SK-N-SH treated with all-trans-retinoic acid at 6 μM for 48 hours (cell line): ENCODE measurements at regions not wholly inside any gene's neighbourhood (a gene's known extent, or its start where the extent isn't known, plus 50 kb on each side); places are given as distances from the start of the nearest gene placed in this dataset.

ENCODE experiments used
- ATAC-seq: fragments of 200-7000 bp; cut with Tn5 transposase; 3 replicates; pipeline ENCODE4 v1.9.1; 2020; ENCODE audit warnings: mild to moderate bottlenecking, moderate library complexity
- ARNTL ChIP-seq: fragments of 450-650 bp; formaldehyde crosslinking; IDR thresholded peaks from 2 replicates; pipeline ENCODE4 v1.5.0; 2020; ENCODE audit warnings: low read depth, mild to moderate bottlenecking, moderate library complexity, borderline replicate concordance
- CREB5 ChIP-seq: fragments of 250-450 bp; sonication (Bioruptor Pico); IDR thresholded peaks from 2 replicates; pipeline ENCODE4 v1.5.1; 2020; ENCODE audit warnings: low read depth, mild to moderate bottlenecking, moderate library complexity
- CSDC2 ChIP-seq: fragments of 250-450 bp; sonication (Bioruptor Pico); IDR thresholded peaks from 2 replicates; pipeline ENCODE4 v1.5.0; 2020; ENCODE audit warnings: mild to moderate bottlenecking, moderate library complexity
- CSRNP3 ChIP-seq: fragments of 250-450 bp; sonication (Bioruptor Pico); IDR thresholded peaks from 2 replicates; pipeline ENCODE4 v1.5.1; 2021; ENCODE audit warnings: mild to moderate bottlenecking, moderate library complexity
- ESRRG ChIP-seq: fragments of 250-450 bp; sonication (Bioruptor Pico); IDR thresholded peaks from 2 replicates; pipeline ENCODE4 v1.6.1; 2021; ENCODE audit warnings: mild to moderate bottlenecking
- GLIS3 ChIP-seq: fragments of 250-450 bp; sonication (Bioruptor Pico); IDR thresholded peaks from 2 replicates; pipeline ENCODE4 v1.5.0; 2020; ENCODE audit warnings: mild to moderate bottlenecking, moderate library complexity
- ISL1 ChIP-seq: fragments of 250-450 bp; sonication (Bioruptor Pico); IDR thresholded peaks from 2 replicates; pipeline ENCODE4 v2.1.2; 2022; ENCODE audit warnings: mild to moderate bottlenecking, moderate library complexity
- OSR1 ChIP-seq: fragments of 250-450 bp; sonication (Bioruptor Pico); IDR thresholded peaks from 2 replicates; pipeline ENCODE4 v1.8.0; 2022; ENCODE audit warnings: moderate library complexity, mild to moderate bottlenecking, inconsistent platforms
- PATZ1 ChIP-seq: fragments of 250-450 bp; sonication (Bioruptor Pico); IDR thresholded peaks from 2 replicates; pipeline ENCODE4 v1.8.0; 2020; ENCODE audit warnings: mild to moderate bottlenecking, moderate library complexity, borderline replicate concordance
- POU6F1 ChIP-seq: fragments of 250-450 bp; sonication (Bioruptor Pico); IDR thresholded peaks from 2 replicates; pipeline ENCODE4 v1.8.0; 2021; ENCODE audit warnings: low read depth, mild to moderate bottlenecking, moderate library complexity, borderline replicate concordance
- PPARA ChIP-seq: fragments of 250-450 bp; sonication (Bioruptor Pico); IDR thresholded peaks from 2 replicates; pipeline ENCODE4 v1.5.0; 2020; ENCODE audit warnings: mild to moderate bottlenecking, borderline replicate concordance
- RARB ChIP-seq: fragments of 250-450 bp; sonication (Bioruptor Pico); IDR thresholded peaks from 2 replicates; pipeline ENCODE4 v1.8.0; 2021; ENCODE audit warnings: mild to moderate bottlenecking, moderate library complexity
- SNAI2 ChIP-seq: fragments of 250-450 bp; sonication (Bioruptor Pico); IDR thresholded peaks from 2 replicates; pipeline ENCODE4 v1.5.0; 2020; ENCODE audit warnings: mild to moderate bottlenecking, moderate library complexity
- TOX ChIP-seq: fragments of 250-450 bp; sonication (Bioruptor Pico); IDR thresholded peaks from 2 replicates; pipeline ENCODE4 v1.8.0; 2021; ENCODE audit warnings: mild to moderate bottlenecking, moderate library complexity, borderline replicate concordance
- TSHZ2 ChIP-seq: fragments of 250-450 bp; sonication (Bioruptor Pico); IDR thresholded peaks from 2 replicates; pipeline ENCODE4 v1.5.0; 2020; ENCODE audit warnings: mild to moderate bottlenecking, moderate library complexity
- ZFP3 ChIP-seq: fragments of 250-450 bp; sonication (Bioruptor Pico); IDR thresholded peaks from 2 replicates; pipeline ENCODE4 v1.5.0; 2020; ENCODE audit warnings: mild to moderate bottlenecking, moderate library complexity
- ZFP30 ChIP-seq: fragments of 450-650 bp; formaldehyde crosslinking; IDR thresholded peaks from 2 replicates; pipeline ENCODE4 v1.5.0; 2022; ENCODE audit warnings: mild to moderate bottlenecking, moderate library complexity
- ZNF565 ChIP-seq: fragments of 450-650 bp; formaldehyde crosslinking; conservative IDR thresholded peaks from 2 replicates; pipeline ENCODE4 v1.5.0; 2020; ENCODE audit warnings: low read depth, mild to moderate bottlenecking, moderate library complexity

- TF ChIP-seq SNAI2 (no peak), ISL1 (CRISPR knock-in tag) (no peak), POU6F1 (CRISPR knock-in tag) (no peak), ZFP3 (no peak), CSRNP3 (CRISPR knock-in tag) (no peak), ZNF565 (CRISPR knock-in tag) (no peak), CSDC2 (CRISPR knock-in tag) (no peak), RARB (CRISPR knock-in tag) (no peak), CREB5 (no peak), OSR1 (CRISPR knock-in tag) (no peak), PPARA (no peak), TOX (CRISPR knock-in tag) (no peak), TSHZ2 (CRISPR knock-in tag) (no peak), ESRRG (CRISPR knock-in tag) (no peak), GLIS3 (CRISPR knock-in tag) (no peak), ZFP30 (CRISPR knock-in tag) (no peak)
- no peak for ATAC-seq
These were observed 231.1 kb upstream of the NLRP1 start for GRCh38 chr17:5815396-5815795.

GRCh38 chr17:5816491-5817070 lies 232.3 kb upstream of the NLRP1 start:
- ATAC-seq, result no peak
- TF ChIP-seq RARB (CRISPR knock-in tag), result no peak
- no peak for TF ChIP-seq TSHZ2 (CRISPR knock-in tag)
- TF ChIP-seq ARNTL (CRISPR knock-in tag), result no peak
- TF ChIP-seq PATZ1 (CRISPR knock-in tag), result no peak
- no peak for TF ChIP-seq ZNF565 (CRISPR knock-in tag)
- no peak for TF ChIP-seq ZFP30 (CRISPR knock-in tag)
- TF ChIP-seq TOX (CRISPR knock-in tag), result no peak
